ENCODE measurements at regions not wholly inside any gene's neighbourhood (a gene's known extent, or its start where the extent isn't known, plus 50 kb on each side); places are given as distances from the start of the nearest gene placed in this dataset.
A peak's percentile ranks its signal among the peaks of the same experiment; 100 is the strongest.

DNA sequence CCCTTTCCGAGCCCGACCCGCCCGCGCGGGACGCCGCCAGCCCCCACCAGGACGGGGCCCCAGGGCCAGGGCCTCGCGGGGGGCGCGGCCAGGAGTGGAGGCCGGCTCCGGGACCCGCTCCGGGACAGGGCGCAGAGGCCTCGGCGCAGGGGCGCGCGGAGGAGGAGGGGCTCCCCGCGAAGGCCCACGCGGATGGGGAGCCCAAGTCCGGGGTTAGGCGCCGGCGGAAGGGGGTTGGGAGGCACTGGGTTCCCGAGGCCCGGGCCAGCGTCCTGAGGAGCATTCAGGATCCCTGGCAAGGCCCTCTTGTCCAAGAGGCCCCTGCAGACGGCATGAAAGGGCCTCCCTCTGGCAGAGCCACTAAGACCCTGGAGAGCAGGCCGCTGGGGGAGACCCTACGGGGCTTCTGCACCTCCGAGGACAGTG lies 57.8 kb upstream of the CIBAR2 start:
- no peaks in the 10 kb centered on the region for H3K9me3 ChIP-seq (ENCODE audit: control insufficient read depth, insufficient read depth, low read length)
- H3K4me3 ChIP-seq (ENCODE audit: low read depth, low read length) = peak overlapping the region; percentile 37
- H3K27me3 ChIP-seq (ENCODE audit: control insufficient read depth, insufficient read depth, low read length) = peaks cover 9% of the 10 kb centered on the region
- H3K36me3 ChIP-seq (ENCODE audit: control insufficient read depth, insufficient read depth, low read length) = no peaks in the 10 kb centered on the region
- H3K4me1 ChIP-seq (ENCODE audit: control insufficient read depth, insufficient read depth, low read length) = peaks cover 9% of the 10 kb centered on the region
- no peak overlapping the region for H3K9ac ChIP-seq (ENCODE audit: low read depth, low read length)

- Histone ChIP-seq H3K9ac (ENCODE audit: low read depth, low read length) (no peak overlapping the region), H3K9me3 (ENCODE audit: control insufficient read depth, insufficient read depth, low read length) (no peaks in the 10 kb centered on the region), H3K36me3 (ENCODE audit: control insufficient read depth, insufficient read depth, low read length) (no peaks in the 10 kb centered on the region), H3K4me3 (ENCODE audit: low read depth, low read length) (peak overlapping the region; percentile 37), H3K27me3 (ENCODE audit: control insufficient read depth, insufficient read depth, low read length) (peaks cover 9% of the 10 kb centered on the region), H3K4me1 (ENCODE audit: control insufficient read depth, insufficient read depth, low read length) (peaks cover 9% of the 10 kb centered on the region)
Measured at GRCh38 chr16:85170590-85171003, 58.3 kb upstream of the CIBAR2 start.

DNA sequence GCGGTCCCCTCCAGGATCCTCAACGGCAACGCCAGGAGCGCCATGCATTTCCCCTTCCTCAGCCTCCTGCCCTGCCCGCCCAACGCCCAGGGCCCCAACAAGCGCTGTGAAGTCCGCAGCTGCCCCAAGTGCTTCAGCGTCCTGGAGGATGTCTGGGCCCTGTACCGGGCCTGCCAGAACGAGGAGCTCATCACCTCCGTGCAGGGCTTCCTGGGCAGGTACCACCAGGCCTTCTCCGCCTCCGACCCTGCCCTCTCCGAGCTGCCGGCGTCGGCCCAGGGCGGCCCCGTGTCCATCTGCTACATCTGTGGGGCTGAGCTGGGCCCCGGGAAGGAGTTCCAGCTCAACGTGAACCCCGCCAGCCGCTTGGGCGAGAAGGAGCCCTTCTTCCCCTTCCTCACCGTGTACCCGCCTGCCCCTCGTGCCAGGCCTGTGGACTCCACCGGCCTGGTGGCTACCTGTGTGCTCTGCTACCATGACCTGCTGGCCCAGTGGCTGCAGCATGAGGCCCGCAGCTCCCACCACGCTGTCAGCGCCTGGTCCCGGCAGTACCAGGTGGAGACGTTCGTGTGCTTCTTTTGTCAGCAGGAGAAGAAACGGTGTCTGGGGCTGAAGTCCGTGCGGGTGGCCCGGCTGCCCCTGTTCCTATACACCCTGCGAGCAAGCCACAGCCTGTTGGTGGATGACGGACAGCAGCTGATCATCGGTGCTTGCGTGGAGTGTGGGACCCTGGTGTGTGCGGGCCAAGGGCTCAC lies 58.9 kb upstream of the CIBAR2 start:
- Histone ChIP-seq H3K27me3 (ENCODE audit: control insufficient read depth, insufficient read depth, low read length) (peaks cover 6% of the 10 kb centered on the region), H3K9ac (ENCODE audit: low read depth, low read length) (no peak overlapping the region), H3K36me3 (ENCODE audit: control insufficient read depth, insufficient read depth, low read length) (no peaks in the 10 kb centered on the region), H3K4me3 (ENCODE audit: low read depth, low read length) (no peak overlapping the region), H3K9me3 (ENCODE audit: control insufficient read depth, insufficient read depth, low read length) (no peaks in the 10 kb centered on the region), H3K4me1 (ENCODE audit: control insufficient read depth, insufficient read depth, low read length) (peaks cover 9% of the 10 kb centered on the region)

- no peak overlapping the region for H3K4me3 ChIP-seq (ENCODE audit: low read depth, low read length)
- H3K4me1 ChIP-seq (ENCODE audit: control insufficient read depth, insufficient read depth, low read length) = peaks cover 9% of the 10 kb centered on the region
Measured at GRCh38 chr16:85171759-85172454, 59.6 kb upstream of the CIBAR2 start.

GRCh38 chr16:85172455-85173145 lies 60.3 kb upstream of the CIBAR2 start:
- Histone ChIP-seq H3K9me3 (ENCODE audit: control insufficient read depth, insufficient read depth, low read length) (no peaks in the 10 kb centered on the region), H3K9ac (ENCODE audit: low read depth, low read length) (no peak overlapping the region), H3K27me3 (ENCODE audit: control insufficient read depth, insufficient read depth, low read length) (peaks cover 6% of the 10 kb centered on the region), H3K4me3 (ENCODE audit: low read depth, low read length) (no peak overlapping the region), H3K4me1 (ENCODE audit: control insufficient read depth, insufficient read depth, low read length) (peaks cover 9% of the 10 kb centered on the region), H3K36me3 (ENCODE audit: control insufficient read depth, insufficient read depth, low read length) (no peaks in the 10 kb centered on the region)

More at GRCh38 chr16:85171759-85172454, 59.6 kb upstream of the CIBAR2 start:
- no peaks in the 10 kb centered on the region for H3K36me3 ChIP-seq (ENCODE audit: control insufficient read depth, insufficient read depth, low read length)
- no peaks in the 10 kb centered on the region for H3K9me3 ChIP-seq (ENCODE audit: control insufficient read depth, insufficient read depth, low read length)
- peaks cover 6% of the 10 kb centered on the region for H3K27me3 ChIP-seq (ENCODE audit: control insufficient read depth, insufficient read depth, low read length)
- no peak overlapping the region for H3K9ac ChIP-seq (ENCODE audit: low read depth, low read length)

GRCh38 chr16:85173146-85173980 lies 61.1 kb upstream of the CIBAR2 start:
- Histone ChIP-seq H3K4me3 (ENCODE audit: low read depth, low read length) (no peak overlapping the region), H3K36me3 (ENCODE audit: control insufficient read depth, insufficient read depth, low read length) (no peaks in the 10 kb centered on the region), H3K27me3 (ENCODE audit: control insufficient read depth, insufficient read depth, low read length) (peaks cover 6% of the 10 kb centered on the region), H3K9ac (ENCODE audit: low read depth, low read length) (no peak overlapping the region), H3K9me3 (ENCODE audit: control insufficient read depth, insufficient read depth, low read length) (no peaks in the 10 kb centered on the region), H3K4me1 (ENCODE audit: control insufficient read depth, insufficient read depth, low read length) (peaks cover 9% of the 10 kb centered on the region)

GRCh38 chr16:85173981-85174751 lies 61.9 kb upstream of the CIBAR2 start:
- Histone ChIP-seq H3K9ac (ENCODE audit: low read depth, low read length) (peak overlapping the region; percentile 37), H3K4me3 (ENCODE audit: low read depth, low read length) (no peak overlapping the region), H3K9me3 (ENCODE audit: control insufficient read depth, insufficient read depth, low read length) (no peaks in the 10 kb centered on the region), H3K4me1 (ENCODE audit: control insufficient read depth, insufficient read depth, low read length) (peaks cover 9% of the 10 kb centered on the region), H3K27me3 (ENCODE audit: control insufficient read depth, insufficient read depth, low read length) (peaks cover 6% of the 10 kb centered on the region), H3K36me3 (ENCODE audit: control insufficient read depth, insufficient read depth, low read length) (no peaks in the 10 kb centered on the region)

DNA sequence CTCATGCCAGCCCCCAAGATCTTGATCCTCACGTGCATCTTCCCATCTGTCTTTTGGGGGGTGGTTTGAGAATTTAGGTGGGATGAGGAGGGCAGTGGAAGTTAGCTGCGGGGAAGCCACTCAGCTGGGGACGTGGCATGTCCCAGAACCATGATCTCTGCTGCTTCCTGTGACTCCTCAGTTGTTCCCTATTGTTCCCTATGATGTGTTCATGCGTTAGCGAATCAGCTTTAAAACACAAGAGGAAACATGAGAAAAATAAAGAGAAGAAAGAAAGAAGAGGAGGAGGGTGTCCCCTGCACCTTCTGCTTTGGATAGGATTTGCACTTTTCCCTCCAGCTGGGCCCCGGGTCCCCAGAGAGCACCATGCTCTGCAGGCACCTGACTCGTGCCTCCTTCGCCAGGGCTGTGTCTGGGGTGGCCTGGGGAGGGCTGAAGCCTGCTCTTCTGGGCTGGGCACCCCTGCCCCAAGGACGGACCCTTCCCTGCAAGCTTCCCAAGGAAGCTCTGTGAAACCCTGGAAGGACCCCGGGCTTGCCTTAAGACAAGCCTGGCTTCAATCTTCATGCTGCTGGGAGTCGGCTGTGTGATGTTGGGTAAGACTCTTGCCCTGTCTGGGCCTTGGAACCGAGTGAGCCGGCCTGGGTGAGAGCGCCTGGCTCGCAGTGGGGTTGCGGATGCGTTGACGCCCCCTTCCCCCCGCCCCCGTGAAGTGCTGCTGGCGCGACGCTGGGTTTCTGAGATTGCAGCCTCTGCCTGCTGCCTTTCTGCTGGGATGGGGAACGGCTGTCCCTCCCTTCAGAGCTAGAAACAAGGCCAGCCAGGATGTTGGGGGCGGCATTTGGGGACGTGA lies 62.8 kb upstream of the CIBAR2 start:
- Histone ChIP-seq H3K27me3 (ENCODE audit: control insufficient read depth, insufficient read depth, low read length) (peaks cover 6% of the 10 kb centered on the region), H3K36me3 (ENCODE audit: control insufficient read depth, insufficient read depth, low read length) (no peaks in the 10 kb centered on the region), H3K4me1 (ENCODE audit: control insufficient read depth, insufficient read depth, low read length) (peaks cover 9% of the 10 kb centered on the region), H3K9ac (ENCODE audit: low read depth, low read length) (no peak overlapping the region), H3K9me3 (ENCODE audit: control insufficient read depth, insufficient read depth, low read length) (no peaks in the 10 kb centered on the region), H3K4me3 (ENCODE audit: low read depth, low read length) (no peak overlapping the region)

GRCh38 chr16:85175724-85176233 lies 63.5 kb upstream of the CIBAR2 start:
- H3K4me1 ChIP-seq (ENCODE audit: control insufficient read depth, insufficient read depth, low read length) = peaks cover 9% of the 10 kb centered on the region
- no peaks in the 10 kb centered on the region for H3K36me3 ChIP-seq (ENCODE audit: control insufficient read depth, insufficient read depth, low read length)
- H3K27me3 ChIP-seq (ENCODE audit: control insufficient read depth, insufficient read depth, low read length) = peaks cover under 1% of the 10 kb centered on the region
- no peak overlapping the region for H3K9ac ChIP-seq (ENCODE audit: low read depth, low read length)
- H3K9me3 ChIP-seq (ENCODE audit: control insufficient read depth, insufficient read depth, low read length) = no peaks in the 10 kb centered on the region
- H3K4me3 ChIP-seq (ENCODE audit: low read depth, low read length) = no peak overlapping the region

Measured in iPS-15b (cell line).